HG03378 (cell line): ENCODE measurements at regions not wholly inside any gene's neighbourhood (a gene's known extent, or its start where the extent isn't known, plus 50 kb on each side); places are given as distances from the start of the nearest gene placed in this dataset.
A peak's percentile ranks its signal among the peaks of the same experiment; 100 is the strongest.
"Not testable (repeated sequence)": the region's sequence is repeated elsewhere in the genome, so short reads cannot be mapped to it uniquely, and the experiment has no call there.

Experiments
- ATAC-seq: cut with Tn5 transposase; IDR thresholded peaks from one replicate; pipeline ENCODE4 v1.9.1; 2021; ENCODE audit warnings: mild to moderate bottlenecking, moderate library complexity; ENCODE audit not compliant: unreplicated experiment

DNA sequence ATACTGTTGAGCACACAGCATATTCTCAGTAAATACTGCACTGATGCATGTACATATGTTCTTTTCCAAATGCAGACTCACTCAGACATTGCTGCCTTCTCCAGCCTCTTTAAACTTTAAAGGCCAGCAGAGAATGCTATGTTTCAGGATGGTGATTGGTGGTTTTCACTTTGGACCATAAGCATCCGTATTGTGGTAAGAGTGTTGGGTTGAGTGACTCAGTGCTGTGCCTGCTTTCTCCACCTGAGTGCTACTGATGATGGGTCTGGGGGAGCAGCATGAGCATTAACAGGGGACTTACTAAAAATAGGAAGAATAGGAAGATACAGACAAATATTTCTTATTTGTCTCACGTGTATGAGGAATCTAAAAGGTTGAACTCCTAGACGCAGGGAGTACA is 56.3 kb upstream of the ZNF92 start:
- ATAC-seq, result no peak

DNA sequence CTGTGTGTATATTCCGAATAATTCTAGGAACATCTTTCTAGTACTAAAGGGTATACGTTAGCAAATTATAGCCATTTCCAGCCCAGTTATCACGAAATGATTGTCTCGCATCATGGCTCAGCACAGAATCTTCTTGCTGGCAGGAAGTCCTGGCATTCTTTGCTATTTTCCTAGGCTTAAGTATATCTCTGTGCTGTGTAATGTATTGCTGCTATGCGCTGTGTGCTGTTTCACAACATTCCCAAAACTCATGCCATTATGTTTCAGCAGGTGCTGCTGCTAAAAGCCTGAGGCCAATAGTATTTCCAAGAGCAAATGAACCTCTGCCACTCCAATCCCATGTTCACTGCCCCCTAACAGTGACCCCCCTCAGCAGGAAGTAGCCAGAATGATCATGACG is 62.9 kb upstream of the ZNF92 start:
- no peak for ATAC-seq

DNA sequence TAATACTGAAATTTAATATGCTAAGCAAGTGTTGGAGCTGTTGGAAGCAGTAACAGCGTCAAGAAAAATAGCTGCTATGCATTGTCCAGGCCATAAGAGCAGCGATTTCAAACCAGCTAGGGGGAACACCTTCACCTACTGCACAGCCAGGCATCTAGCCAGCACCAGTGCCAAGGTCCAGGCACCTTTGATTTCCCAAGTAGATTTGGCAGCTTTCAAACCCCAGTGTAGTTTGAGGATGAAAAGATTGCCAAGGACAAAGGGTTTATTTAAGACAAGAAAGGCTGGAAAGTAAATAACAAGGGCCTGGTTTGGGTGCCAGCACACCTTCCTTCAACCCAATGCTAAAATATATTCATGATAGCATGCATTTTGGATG is 65.4 kb upstream of the ZNF92 start:
- no peak for ATAC-seq

DNA sequence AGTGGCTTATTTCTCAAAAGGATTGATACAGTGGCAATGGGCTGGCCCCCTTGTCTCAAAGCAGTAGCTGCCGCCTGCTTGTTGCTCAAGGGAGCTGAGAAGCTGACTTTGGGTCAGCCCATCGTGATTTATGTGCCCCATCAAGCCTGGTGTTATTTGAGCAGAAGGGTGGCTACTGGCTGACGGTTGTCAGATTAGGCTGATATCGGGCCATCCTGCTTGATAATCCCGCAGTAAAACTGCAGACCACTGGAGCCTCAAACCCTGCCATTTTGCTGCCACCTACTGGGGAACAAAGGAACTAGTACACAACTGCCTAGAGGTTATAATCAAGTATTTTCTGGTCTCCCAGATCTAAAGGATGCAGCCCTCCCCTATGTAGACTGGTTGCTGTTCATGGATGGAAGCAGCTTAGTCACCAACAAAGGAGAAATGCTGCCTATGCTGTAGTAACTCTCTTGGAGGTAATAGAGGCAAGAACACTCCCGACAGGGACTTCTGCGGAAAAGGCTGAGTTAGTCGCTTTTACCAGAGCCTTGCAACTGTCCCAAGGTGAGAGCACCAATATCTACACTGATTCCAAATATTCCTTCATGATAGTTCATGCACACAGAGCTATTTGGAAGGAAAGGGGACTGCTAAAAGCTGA is 65.9 kb upstream of the ZNF92 start:
- peak; percentile 78 for ATAC-seq

DNA sequence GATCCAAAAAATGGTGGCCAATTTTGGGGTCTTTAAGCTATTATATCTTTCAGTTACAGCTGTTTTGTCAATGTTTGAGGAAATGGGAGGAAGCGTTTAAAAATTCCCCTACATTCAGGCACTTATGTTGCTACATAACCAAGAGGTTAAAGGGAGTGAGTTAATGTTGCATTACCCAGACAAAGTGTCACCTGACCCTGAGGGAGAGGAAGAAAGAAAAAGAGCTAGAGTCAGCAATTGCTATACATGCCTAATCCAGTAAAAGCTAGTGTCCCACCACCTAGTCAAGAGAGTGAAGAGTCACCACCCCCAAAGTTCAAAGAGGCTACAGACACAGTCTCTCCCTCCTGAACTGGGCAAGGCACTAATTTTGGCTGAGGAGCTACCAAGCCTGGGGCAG is 69.5 kb upstream of the ZNF92 start:
- ATAC-seq, result no peak

DNA sequence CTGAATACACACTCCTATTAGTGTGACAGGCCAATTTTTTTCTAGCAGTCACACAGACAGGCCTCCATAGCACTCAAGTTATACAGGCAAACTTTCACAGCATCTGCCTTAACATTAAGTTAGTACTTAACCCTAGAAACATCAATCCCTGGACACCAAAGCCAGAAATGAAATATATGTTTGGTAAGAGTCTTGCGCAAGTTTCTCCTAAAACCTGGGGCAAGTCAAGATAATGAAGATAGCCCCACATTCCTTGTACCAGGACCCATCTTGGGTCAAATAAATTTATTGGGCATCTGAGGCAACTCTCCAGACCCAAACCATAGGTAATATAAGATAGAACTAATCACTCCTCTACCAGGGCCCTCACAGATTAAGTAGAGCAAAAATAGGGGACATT is 70.8 kb upstream of the ZNF92 start:
- ATAC-seq, result no peak

DNA sequence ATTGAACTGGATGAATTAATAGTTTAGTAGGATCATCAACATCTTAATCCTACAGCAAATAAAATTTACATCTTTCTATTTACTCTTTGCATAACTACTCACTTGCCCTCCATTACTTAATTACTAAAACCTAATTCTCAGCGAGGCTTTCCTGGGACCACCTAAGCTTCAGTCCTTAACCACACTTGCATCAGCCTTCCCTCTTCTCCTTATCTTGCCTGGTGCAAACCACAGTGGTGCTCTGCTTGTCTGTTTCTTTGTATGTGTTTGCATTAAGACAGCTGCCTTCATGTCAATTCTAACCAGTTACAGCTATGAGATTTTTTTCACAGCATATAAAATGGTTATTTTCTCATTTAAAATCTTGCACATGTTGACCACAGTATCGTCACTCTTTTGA is 72.6 kb upstream of the ZNF92 start:
- ATAC-seq, result no peak

DNA sequence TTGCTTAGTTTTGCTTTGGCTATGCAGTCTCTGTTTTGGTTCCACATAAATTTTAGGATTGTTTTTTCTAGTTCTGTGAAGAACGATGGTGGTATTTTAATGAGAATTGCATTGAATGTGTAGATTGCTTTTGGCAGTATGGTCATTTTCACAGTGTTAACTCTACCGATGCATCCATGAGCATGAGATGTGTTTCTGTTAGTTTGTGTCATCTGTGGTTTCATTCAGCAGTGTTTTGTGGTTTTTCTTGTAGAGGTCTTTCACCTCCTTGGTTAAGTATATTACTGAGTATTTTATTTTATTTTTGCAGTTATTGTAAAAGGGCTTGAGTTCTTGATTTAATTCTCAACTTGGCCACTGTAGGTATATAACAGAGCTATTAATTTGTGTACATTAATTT is 78.2 kb upstream of the ZNF92 start:
- no peak for ATAC-seq

DNA sequence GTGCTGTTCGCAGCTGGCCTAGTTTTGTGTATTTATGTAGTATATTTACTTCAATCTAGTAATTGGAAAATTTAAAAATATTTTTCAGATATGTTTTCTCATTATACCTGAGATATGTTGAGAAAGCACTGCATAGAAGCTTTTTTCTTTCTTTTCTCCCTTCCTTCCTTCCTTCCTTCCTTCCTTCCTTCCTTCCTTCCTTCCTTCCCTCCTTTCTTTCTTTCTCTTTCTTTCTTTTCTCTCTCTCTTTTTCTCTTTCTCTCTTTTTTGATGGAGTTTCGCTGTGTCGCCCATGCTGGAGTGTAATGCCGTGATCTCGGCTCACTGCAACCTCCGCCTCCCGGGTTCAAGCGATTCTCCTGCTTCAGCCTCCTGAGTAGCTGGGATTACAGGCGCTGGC is 83.3 kb upstream of the ZNF92 start:
- ATAC-seq, result not testable (repeated sequence)

DNA sequence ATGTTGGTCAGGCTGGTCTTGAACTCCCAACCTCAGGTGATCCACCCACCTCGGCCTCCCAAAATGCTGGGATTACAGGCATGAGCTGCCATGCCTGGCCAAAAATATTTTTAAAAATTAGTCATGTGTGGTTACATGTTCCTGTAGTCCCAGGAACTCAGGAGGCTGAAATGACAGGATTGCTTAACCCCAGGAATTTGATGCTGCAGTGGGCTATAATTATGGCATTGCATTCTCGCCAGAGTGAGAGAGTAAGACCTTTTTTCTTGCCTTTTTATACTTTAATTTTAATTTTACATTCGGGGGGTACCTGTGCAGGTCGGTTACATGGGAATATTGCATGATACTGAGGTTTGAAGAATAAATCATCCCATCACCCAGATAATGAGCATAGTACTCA is 86.6 kb upstream of the ZNF92 start:
- ATAC-seq, result no peak

DNA sequence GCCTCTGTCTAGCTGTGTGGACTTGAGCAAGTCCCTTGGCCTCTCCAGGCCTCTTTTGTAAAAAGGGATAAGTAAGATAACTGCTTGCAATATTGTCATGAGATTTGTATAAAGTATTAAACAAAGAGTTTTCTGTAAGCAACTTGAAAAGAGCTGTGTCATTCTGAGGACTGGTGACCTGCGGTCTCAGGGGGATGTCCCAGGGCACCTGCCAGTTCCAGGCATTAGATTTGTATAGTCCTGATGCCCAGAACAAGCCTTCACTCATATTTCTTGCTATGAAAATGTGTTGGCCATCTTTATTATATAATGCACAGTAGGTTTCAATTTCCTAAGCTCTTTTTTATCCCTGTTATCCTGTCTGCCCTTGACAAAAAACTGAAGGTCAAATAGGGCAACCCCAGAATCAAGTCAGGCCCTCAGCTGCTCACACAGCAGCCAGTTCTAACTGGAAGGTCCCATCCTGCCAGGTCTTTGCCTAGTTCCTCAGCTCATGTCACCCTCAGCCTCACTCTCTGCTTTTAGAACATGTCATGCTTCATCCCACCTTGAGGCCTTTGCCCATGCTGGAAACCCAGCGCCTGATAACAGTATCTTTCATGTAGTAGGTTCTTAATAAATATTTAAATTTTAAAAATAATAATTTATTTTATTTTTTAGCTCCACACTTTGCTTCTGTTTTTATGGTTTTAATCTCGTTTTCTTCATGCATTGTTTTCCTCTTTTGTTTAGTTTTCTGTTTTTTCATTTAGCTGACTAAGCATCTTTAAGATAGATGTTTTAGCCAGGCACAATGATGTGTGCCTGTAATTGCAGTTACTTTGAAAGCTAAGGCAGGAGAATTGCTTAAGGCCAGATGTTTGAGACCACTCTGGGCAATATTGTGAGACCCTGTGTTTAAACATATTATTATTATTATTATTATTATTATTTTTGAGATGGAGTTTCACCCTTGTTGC is 87.5 kb upstream of the ZNF92 start:
- no peak for ATAC-seq

DNA sequence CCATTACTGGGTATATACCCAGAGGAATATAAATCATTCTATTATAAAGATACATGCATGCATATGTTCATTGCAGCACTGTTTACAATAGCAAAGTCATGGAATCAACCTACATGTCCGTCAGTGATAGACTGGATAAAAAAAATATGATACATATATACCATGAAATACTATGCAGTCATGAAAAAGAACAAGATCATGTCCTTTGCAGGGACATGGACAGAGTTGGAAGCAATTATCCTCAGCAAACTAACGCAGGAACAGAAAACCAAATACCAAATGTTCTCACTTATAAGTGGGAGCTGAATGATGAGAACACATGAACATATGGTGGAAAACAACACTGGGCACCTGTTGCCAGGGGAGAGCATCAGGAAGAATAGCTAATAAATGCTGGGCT is 88.4 kb upstream of the ZNF92 start:
- not testable (repeated sequence) for ATAC-seq

DNA sequence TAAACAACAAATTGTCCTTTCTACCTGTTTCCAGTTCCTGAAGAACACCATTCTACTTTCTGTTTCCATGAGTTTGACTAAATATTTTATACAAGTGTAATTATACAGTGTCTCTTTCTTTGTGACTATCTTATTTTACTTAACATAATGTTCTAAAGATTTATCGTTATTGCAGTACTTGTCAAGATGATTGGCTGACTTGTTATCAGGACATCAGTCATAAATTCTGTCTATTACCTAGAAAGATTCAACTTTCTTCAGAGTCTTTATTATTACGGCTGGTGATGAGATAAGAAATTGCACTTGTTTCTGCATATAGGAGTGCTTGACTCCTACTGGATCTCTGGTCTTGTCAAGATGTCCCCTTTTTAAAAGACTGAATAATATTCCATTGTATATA is 93.9 kb upstream of the ZNF92 start:
- ATAC-seq, result no peak

DNA sequence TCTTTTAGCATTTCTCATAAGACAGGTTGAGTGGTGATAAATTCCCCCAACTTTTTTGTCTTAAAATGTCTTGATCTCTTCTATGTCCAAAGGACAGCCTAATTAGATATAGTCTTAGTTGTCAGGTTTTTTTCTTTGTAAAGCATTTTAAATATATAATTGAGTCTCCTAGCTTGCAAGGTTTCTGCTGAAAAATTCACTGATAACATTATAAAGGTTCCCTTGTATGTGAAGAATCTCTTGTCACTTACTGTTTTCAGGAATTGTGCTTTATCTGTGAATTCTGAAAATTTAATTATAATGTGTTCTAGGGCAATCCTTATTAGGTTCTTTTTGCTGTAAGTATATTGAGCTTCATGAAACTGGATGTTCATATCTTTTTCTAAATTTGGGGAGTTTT is 96.8 kb upstream of the ZNF92 start:
- ATAC-seq, result no peak

DNA sequence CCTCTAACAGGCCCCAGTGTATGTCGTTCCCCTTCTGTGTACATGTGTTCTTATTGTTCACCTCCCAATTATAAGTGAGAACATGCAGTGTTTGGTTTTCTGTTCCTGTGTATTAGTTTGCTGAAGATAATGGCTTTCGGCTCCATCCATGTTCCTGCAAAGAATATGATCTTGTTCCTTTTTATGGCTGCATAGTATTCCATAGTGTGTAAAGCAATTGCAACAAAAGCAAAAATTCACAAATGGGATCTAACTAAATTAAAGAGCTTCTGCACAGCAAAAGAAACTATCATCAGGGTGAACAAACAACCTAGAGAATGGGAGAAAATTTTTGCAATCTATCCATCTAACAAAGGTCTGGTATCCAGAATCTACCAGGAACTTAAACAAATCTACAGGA is 102.2 kb upstream of the ZNF92 start:
- ATAC-seq, result not testable (repeated sequence)

DNA sequence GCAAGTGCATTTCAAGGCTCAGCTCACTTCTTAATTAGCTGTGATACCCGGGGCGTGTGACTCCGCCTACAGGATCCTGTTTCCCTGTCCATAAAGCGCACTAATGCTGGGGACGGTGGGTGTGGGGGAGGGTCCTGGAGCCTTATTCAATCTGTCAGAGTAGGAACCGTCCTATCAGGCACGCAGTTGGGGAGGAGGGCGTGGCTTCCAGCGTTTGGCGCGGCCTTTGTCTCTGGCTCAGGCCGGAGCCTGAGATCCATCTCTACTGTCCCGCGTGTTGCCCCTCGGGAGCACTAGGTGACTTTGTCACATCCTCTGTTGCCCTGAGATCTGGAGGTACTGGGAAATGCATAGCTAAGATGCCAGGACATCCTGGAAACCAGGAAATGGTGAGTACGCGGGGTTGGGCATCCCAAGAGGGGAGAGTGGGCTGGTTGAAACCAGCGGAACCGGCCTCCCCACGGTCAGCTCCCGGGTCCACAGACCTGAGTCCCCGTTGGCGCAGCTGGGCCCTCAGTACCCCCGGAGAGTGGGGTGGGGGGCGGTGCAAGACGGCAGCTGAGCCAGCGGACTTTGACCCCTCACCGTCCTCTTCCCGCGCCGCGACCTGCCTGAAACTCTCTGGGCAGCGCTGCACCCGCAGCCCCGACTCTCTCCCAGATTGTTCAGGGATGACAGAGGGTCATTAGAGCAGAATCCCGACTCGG is 104.4 kb upstream of the ZNF92 start:
- peak; percentile 94 for ATAC-seq

DNA sequence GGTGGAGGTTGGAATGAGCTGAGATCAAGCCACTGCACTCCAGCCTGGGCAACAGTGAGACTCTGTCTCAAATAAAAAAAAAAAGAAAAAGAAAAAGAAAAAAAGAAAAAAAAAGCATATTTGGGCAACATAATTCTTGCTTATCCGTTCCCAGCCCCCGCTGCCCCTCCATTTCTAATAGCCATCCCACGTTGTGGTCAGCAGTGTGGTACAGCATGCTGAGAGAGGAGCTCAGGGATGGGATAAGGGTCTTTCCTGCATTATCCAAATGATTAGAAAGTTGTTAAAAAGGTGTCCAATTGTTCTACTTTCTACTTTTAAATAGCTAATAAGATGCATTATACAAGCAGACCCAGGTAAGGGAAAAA is 104.9 kb upstream of the ZNF92 start:
- no peak for ATAC-seq

DNA sequence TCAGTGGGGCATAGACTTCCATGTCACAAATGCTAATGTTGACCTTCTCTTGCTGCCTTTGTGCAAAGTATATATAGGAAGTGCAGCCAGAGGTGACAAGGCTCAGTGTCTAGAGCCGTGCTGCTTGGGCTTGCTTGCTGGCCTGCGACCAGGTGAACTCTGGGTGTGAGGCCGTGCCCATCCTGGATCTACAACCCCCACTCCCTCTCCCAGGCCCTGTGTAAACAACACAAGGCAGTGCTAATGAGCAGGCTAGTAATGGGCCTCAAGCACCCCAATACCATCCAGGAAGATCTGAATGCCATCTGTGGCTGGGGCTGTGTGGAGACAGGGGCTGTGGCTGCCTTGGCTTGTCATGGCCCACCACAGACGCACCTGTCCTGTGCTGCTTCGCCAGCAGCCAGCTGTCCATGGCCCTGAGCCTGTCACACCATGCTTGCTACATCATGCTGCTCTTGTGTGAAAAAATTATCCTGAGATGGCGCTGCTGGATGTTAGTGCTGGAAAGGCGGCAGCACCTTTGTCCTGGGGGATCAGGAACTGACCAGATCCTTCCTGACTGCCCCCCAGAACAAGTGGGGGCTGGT is 107.6 kb upstream of the ZNF92 start:
- no peak for ATAC-seq

DNA sequence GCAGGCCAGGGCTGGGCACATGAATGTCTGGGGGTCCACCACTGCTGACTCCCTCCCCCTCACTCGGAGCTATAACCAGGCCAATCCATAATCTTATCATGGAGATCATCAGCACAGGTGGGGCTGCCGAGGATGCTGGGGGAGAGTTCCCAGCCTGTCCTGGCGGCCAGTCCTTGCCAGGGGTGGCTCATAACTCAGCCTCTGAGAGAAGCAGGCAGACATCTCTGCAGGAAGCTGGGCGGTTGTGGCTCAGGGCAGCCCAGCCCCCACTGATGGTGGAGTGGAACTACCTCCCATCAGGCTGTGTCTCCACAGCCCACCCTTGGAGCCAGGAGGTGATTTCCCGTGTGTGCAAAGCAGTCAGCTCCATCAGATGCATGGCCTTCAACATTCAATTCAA is 109.4 kb upstream of the ZNF92 start:
- no peak for ATAC-seq

DNA sequence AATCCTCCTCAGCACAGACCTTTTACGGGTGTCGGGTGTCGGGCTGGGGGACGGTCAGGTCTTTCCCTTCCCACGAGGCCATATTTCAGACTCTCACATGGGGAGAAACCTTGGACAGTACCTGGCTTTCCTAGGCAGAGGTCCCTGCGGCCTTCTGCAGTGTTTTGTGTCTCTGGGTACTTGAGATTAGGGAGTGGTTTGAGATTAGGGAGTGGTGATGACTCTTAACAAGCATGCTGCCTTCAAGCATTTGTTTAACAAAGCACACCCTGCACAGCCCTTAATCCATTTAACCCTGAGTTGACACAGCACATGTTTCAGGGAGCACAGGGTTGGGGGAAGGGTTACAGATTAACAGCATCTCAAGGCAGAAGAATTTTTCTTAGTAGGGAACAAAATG is 113.0 kb upstream of the ZNF92 start:
- ATAC-seq, result not testable (repeated sequence)

DNA sequence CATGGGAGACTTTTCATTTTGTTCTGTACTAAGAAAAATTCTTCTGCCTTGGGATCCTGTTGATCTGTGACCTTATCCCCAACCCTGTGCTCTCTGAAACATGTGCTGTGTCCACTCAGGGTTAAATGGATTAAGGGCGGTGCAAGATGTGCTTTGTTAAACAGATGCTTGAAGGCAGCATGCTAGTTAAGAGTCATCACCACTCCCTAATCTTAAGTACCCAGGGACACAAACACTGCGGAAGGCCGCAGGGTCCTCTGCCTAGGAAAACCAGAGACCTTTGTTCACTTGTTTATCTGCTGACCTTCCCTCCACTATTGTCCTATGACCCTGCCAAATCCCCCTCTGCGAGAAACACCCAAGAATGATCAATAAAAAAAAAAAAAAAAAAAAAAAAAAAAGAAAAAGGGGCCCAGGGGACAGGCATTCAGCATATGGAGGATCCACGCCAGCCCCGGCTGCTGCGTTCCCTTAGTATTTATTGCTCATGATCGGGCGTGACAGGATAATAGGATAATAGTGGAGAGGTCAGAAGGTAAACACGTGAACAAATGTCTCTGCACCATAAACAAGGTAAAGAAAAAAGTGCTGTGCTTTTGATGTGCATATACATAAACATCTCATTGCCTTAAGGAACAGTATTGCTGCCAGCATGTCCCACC is 113.7 kb upstream of the ZNF92 start:
- not testable (repeated sequence) for ATAC-seq
